HG02642 (cell line): ENCODE measurements at regions not wholly inside any gene's neighbourhood (a gene's known extent, or its start where the extent isn't known, plus 50 kb on each side); places are given as distances from the start of the nearest gene placed in this dataset.

Source experiments
- ATAC-seq: cut with Tn5 transposase; IDR thresholded peaks from one replicate; pipeline ENCODE4 v1.9.1; 2021; ENCODE audit warnings: mild to moderate bottlenecking; ENCODE audit not compliant: unreplicated experiment, poor library complexity

DNA sequence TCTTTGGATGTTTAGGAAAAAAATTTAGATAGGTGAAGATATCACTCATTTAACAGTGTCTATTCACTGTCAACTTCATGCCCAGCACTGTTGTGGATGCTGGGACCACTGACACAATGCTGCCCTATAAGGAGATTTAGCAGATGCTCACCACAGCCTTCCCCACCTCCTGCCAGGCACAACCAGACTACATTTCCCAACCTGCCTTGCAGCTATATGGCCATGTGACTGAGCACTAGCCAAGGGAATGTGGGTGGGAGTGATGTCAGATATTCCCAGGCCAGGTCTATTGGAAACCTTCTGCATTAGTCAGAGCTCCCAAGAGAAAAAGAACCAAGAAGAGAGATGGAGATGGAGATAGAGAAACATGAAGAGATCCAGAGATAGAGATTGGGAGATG lies 302.6 kb upstream of the TAS2R1 start:
- ATAC-seq, result no peak

DNA sequence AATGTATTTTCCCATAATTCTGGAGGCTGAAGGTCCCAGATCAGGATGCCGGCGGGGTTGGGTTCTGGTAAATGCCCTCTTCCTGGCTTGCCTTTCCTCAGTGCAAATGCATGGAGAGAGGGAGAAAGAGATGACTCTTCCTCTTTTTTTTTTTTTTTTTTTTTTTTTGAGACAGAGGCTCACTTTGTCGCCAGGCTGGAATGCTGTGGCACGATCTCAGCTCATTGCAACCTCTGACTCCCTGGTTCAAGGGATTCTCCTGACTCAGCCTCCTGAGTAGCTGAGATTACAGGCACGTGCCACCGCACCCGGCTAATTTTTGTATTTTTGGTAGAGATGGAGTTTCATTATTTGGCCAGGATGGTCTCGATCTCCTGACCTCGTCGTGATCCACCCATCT lies 300.0 kb upstream of the TAS2R1 start:
- ATAC-seq, result no peak

DNA sequence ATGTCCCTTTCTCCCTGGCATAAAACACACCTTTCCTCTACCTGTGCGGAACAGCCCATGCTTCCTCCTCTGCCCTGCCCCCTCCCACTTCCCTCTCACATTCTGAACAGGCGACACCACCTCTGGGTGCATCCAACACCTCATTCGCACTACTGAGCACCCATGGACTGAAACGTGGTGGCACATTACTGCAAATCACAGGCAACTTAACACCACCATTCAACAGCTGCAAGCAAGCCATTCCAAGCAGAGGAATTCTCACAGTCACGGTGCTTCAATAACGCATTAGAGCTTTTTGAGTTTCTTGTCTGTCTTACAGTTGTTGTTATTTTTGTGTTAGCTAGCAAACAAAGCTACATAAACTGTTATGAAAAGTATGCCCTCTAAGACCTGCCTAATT lies 298.2 kb upstream of the TAS2R1 start:
- no peak for ATAC-seq

DNA sequence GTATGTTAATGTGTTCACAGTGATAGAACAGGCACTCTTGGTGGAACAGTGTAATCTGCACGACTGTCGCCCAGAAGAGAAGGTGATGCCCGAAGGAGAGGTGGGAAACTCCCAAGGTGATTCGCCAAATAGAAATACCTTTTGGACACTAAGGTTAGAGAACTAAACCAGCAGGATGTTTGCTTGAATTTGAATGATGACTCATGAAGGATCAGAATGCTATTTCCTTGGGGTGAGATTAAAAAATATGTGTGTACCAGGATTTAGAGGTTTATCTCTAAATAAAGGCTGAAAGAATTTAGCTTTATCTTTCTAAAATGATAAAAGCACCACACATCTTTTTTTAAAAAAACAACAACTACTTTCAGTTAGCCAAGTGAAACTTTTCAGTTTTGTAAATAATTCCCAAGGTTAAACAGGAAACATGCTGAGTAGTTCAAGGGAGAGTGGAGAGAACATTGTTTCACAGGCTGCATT lies 297.4 kb upstream of the TAS2R1 start:
- ATAC-seq, result no peak

DNA sequence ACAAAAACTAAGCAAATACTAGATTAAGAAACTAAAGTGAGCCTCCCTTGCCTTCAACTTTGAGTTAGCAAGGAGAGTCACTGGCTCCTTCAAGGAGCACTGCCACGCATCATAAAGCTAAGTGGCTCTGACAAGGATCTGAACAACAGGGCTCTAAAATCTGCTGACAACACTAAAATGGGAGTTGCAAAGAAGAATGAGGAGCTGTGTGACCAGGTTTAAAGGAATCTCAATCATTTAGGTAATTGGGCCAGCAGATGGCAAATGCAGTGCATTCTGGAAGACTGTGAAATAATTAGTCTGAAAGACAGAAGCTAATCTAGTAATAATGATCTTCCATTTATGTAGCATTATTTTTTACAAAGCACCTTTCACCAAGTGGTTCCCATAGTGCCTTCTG lies 297.0 kb upstream of the TAS2R1 start:
- no peak for ATAC-seq

DNA sequence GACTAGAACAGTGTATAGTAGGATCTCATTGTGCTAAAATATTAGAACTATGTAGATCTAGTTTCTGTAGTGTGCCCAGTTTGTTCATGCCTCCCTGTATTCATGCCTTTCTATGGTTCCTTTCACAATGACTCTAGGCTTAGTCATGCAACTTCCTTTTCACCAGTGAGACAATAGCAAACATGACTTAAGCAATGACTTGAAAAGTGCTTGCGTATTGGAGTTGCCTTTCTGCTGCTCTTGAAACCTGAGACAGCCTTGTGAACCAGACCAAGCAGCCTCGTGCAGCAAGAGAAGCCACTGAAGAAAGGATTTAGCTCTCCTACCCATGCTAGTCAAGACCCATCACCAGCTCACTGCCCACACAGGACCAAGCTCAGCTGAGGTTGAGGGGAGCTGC lies 294.5 kb upstream of the TAS2R1 start:
- no peak for ATAC-seq

DNA sequence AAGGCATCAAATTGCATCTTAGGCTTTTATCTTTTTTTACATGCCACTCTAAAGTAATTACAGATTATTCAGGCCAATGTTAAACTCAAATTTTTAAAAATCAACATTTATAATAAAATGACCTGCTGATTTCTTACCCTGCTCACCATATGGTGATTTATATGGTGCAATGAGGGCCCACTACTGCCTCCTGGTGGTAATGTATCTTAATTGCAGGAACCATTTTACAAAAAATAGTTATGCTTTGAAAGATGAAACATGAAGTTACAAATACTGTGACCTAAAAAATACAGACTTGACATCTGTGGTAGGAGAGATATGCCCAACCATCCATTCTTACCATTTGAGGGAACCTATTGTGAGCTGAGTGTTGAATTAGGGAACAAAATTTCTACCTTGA lies 292.6 kb upstream of the TAS2R1 start:
- ATAC-seq, result no peak

DNA sequence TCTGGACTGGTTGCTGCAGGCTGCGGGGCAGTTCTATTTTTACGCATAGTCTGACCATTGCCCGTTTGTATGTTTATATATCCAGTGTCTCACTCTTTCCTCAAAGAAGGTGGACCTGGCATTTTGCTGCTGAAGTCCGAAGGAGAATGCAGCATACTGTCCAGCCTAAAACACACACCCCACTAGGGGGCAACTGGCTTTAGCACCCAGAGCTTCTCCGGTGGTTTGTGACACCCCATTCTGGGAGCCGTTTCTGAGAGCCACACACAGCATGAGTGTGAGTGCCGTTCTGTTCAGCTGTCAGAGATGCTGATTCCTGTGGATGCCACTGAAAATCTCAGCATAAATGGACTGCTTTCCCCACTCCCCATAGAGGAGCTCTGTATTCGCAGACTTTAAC lies 290.5 kb upstream of the TAS2R1 start:
- no peak for ATAC-seq

DNA sequence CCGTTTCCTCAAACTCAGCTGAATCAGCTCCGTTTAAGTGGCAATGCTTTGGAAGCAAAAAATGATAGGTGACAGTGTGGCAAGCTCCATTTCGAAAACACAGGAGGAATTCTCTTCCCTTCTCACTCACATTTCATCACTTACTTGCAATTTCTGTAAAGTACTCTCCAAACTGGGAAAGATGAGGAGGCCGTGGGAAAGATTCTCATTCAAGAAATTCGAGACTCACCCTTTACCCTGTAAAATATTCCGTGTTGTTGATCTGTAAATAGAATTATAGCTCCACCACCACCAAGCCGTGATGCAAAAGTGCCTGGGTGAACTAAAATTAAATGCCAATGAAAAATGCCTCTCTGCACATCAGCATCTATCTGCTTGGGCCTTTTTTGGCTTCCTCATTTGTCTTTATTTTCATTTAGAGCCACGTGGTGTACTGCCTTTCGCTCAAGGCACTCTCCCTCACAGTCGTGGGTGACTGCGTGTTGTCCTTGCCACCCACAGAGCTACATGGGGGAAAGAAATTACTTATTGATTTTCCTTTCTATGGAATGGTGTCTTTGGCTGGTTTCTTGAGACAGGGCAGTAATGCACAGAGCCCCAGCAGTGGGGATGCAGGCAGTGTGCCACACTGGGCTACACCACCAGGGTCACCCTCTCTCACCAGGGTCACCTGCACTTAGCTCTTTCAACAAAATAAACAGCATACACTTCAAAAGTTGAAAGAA lies 289.3 kb upstream of the TAS2R1 start:
- no peak for ATAC-seq

DNA sequence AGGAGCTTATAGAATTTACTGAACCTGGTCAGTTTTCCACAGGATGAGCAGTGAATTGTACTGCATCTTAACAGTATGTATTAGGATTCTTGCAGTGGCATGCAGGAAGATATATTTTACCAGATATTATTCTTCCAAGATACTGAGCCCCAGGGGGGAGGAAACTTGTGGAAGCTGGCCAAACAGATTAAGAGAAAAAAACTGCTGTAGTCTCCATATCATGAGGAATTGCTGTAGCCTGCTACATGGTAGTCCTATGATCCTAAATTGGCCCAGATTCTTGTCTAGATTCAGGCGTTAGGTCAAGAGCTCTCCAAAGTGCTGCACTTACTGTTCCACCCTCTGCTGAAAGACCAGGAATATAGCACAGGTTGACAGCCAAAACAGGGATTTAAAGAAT lies 275.5 kb upstream of the TAS2R1 start:
- no peak for ATAC-seq

DNA sequence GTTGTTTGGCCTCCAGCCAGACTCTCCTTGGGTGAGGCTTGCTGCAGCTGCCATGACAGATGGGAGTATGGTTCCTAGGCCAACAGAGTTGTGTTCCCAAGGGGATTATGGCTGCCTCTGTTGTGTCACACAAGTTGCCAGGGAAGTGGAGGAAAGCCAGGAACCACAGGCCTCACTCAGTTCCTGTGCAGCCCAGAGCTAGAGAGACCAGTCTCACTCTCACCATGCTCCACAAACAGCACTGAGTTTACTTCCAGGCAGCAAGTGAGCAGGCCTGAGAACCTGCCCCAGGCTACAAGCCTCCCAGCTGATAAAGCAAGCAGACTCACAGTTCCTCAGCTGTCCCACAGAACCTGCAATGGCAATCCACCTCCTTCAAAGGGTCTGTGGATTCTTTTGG lies 273.6 kb upstream of the TAS2R1 start:
- no peak for ATAC-seq

DNA sequence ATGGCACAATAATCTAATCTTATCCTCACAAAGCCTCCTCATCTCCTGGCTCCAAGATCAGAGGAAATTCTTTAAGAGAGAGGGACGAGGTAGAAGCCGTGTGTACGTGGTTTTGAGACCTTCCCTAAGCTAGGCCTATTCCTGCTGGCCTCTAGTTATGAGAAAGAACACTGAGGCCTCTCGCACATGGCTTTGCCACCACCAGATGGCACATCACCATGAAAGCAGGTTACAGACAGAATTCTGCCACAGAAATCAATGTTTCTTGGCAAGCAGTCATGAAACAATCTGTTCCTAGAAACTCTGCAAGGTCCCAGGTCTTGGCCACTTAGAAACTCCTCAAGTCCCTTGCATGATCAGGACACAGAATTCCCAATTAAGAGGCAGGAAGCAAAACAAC lies 268.2 kb upstream of the TAS2R1 start:
- no peak for ATAC-seq

DNA sequence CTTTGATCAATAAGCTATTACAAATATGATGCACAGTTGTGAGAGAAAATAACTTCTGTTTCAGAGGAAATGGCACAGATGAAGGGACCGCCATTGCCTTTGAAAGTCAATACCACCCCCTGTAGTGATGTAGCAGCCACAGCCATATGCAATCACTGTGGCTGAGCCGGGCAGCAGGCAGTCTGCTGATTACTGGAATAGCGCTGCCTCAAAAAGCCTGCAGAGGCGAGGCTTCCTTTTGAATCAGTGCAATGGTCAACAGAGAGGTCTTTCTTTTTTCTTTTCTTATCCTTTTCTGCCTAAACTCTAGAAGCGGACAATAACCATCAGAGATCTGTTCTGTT lies 265.1 kb upstream of the TAS2R1 start:
- ATAC-seq, result no peak

DNA sequence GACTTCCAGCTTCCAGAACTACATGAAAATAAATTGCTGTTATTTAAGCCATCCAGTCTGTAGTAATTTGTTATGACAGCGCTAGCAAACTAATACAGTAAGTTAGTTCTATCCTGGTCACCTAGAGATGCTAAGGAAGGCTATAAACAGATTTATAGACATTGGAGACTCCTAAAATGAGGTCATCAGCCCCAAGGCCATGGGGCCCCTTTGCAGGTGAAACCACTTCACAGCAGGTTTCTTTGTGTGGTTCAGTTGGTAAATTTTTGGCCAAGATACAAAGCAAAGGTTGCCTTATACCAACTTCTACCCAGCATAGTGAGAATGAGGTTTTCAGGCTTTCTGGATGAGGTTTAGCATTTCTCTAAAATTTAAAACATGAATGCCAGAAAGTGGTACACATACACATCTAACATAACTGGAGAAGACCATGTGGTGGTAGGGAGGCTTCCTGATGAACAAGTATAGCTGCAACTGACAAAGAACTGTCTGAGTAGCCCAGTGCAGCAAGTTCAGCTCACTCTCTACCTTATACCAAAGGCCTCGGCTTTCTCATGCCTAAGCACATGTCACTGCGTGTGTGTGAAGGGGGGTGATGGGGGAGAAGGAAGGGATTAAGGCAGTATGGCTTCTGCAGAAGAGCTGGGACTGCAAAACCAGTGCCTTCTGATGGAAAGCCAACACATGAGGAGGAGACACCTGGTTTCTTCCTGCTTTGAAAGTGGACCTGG lies 264.6 kb upstream of the TAS2R1 start:
- ATAC-seq, result no peak

DNA sequence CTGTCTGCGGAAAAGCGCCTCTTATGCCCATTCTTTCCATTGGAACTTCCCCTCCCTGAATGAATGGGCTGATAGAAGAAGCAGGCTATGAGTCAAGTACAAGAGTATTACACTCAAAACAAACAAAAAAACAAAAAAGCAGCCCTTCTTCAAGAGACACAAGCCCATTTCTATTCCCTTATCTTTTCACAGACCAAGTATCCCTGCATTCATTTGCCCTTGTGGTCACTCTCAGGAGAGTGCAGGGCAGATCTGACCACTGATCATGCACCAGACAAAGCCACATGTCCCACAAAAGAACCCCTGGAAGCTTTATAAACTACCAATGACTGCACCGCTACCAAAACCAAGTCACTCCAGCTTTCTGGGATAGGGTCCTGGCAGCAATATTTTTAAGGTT lies 262.5 kb upstream of the TAS2R1 start:
- ATAC-seq, result no peak

DNA sequence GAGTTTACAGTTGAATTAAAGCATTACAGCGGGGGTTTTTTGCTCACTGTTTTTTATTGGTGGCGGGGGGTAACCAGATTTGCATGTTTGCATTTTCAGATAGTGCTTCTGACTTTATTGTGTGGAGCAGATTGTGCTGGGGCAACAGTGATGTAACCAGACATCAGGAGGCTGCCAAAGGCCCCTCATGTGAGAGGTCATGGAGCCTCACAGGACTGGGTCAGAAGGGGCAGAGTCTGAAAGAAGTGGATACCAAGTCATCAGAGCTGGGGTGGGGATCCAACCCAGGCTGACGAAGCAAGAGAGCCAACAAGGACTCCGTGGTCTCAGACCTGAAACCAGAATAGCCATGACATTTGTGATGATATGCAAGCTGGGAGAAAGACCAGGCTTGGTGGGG lies 259.4 kb upstream of the TAS2R1 start:
- ATAC-seq, result no peak

DNA sequence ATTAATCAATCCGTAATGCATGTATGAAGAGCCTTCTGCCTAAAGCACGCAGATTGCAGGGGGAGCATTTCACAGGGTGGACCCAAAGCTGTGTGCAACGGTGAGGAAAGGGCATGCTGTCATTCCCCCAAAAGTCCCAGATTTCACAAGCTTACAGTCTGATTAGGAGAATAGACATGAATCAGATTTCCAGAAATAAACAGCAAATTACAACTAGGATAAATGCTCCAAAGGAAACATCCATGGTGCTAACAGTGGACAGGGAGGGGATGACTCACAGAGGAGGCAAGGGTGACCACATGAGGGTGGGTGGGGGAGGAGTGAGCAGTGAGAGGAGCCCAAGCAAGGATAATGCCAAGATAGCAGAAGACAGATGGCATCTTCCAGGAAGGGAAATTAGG lies 258.4 kb upstream of the TAS2R1 start:
- ATAC-seq, result no peak

DNA sequence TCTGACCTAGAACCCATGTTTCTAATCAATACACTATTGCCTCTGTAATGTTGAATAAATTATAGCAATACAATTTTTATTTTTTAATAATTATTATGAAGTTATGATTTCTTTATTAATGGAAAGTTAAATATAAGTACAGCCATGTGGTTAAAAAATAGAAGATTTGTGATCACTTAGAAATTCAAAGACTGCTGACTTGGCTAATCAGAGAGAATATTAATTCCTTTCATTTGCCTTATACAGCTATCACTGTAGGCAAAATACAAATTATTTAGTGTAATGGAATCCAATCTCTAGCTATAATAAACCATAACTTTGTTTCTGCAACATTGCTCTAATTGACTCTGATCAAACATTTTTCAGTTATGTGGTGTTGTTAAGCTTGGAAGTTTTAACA lies 255.0 kb upstream of the TAS2R1 start:
- no peak for ATAC-seq

DNA sequence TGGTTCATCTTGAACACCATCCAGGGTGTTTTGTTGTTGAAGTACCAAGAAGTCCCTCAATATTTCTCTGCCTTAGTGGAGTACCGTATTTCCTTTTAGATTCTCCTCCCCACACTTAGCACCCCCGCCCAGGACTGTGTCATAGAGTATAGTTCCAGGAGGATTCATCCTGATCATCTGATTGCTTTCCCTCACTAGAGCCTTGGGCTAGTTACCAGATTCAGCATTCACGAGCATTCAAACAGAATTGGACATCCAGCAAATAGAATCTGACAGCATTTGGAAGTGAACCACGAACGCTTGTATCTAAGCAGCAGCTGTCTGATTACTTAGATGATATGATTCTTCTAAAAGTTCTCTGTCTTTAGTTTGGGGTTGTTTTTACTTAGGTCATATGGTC lies 248.1 kb upstream of the TAS2R1 start:
- no peak for ATAC-seq

DNA sequence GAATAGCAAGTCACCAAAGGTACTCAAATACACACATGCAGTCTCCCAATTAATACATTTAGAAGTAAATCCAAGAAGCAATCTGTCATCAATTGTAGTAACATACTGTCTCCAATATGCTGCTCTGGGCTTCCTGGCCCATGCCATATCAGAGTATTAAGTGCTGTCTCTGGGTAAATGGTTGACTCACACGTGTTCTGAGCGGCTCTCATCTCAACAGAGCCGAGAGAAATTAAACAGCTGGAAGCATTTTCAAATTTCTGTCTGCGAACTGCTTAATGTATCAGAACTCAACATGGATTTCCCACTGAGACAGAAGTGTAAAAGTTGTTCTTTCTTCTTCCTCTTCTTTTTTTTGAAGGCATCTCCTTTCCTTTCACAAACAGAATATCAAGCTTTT lies 247.3 kb upstream of the TAS2R1 start:
- no peak for ATAC-seq

DNA sequence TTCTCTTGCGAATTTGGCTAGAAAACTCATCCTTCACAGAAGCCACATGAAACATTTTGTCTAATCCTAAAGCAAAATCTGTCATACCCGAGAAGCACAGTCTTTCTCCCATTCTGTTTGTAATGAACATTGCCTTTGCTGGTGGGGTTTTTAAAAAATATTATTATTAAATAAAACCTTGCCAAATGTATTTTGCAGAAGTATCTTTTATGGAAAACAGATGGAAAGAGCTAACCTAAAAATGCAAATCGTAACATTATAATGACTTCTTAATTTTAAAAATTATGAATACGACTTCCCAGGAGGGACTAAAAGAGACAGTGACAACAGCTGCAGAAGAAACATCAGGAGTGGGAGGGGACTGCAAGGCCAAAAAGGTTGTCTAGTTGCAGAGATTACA lies 246.3 kb upstream of the TAS2R1 start:
- no peak for ATAC-seq

DNA sequence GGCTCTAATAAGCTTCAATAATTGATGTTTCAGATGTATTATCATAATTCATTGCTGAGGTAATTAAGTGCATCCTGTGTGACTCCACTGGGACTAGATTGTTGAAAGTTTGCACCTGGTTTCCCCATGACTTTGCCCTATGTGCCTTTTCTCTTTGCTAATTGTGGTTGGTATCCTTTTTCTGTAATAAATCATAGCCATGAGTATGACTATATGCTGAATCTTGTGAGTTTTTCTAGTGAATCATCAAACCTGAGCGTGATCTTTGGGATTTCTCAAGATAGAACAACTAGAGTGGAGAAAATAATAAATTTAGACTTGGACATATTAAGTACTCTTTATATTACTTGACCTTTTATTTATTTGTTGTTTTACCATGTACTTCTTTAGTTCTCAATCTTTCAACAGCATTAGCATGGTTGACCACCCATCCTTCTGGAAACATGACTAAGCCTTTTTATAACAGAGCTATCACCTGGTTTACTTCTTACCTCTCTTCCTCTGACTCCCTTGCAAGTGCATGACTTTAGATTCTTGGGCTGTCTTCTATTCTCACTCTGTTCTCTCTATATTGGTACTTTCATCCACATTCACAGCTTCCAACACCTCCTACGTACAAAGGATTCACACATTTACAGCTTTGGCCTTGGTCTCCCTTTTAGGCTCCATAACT lies 239.6 kb upstream of the TAS2R1 start:
- no peak for ATAC-seq
